Right ventricle myocardium inferior (tissue), 1 donor: ENCODE measurements at regions not wholly inside any gene's neighbourhood (a gene's known extent, or its start where the extent isn't known, plus 50 kb on each side); places are given as distances from the start of the nearest gene placed in this dataset.
"Not testable (repeated sequence)": the region's sequence is repeated elsewhere in the genome, so short reads cannot be mapped to it uniquely, and the experiment has no call there.

Experiments
- ATAC-seq: fragments of 200-7000 bp; cut with Tn5 transposase; one replicate; pipeline ENCODE4 v1.9.1; 2020; ENCODE audit warnings: mild to moderate bottlenecking, moderate library complexity
- DNase-seq: peaks from one replicate; pipeline ENCODE4 v3.0.0; 2021; ENCODE audit errors: missing footprints
- intact Hi-C: fragments of 100-400 bp; cut with DNase I; formaldehyde crosslinking; loops from one replicate; pipeline ENCODE4 v1.11.0; 2022
- donor health status: DM: no; HTN: yes; CAD: no; lungs with severe emphysema.

DNA sequence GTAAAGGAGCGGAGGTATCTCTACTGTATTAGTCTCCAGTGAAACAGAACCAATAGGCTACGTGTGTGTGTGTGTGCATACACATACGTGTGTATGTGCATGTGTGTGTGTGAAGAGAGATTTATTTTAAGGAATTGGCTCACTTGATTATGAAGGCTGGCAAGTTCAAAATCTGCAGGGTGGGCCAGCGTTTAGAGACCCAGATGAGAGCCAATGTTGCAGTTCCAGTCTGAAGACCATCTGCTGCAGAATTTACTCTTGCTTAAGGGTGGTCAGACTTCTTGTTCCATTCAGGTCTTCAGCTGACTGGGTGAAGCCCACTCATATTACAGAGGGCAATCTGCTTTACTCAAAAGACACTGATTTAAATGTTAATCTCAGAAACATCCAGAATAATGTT is 119.2 kb downstream of the FGF18 start:
- ATAC-seq = no peak
- no peak for DNase-seq
- intact Hi-C loops = no loop called here

DNA sequence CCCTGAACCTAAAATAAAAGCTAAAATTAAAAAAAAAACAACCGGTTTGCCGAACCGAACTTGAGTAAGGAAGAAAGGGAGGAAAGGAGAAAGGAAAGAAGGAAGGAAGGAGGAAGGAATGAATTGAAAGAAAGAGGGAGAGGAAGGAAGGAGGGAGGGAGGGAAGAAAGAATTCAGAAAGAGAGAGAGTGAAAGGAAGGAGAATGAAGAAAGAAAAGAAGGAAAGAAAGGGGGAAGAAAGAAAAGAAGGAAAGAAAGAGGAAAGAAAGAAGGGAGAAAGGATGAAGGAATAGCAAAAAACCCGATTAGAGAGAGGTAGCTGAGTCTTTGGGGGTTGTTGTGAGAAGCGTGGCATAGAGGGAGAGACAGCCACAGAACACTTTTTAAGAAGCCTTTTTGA is 121.4 kb downstream of the FGF18 start:
- DNase-seq (no peak), ATAC-seq (no peak)
- intact Hi-C loops = no loop called here

DNA sequence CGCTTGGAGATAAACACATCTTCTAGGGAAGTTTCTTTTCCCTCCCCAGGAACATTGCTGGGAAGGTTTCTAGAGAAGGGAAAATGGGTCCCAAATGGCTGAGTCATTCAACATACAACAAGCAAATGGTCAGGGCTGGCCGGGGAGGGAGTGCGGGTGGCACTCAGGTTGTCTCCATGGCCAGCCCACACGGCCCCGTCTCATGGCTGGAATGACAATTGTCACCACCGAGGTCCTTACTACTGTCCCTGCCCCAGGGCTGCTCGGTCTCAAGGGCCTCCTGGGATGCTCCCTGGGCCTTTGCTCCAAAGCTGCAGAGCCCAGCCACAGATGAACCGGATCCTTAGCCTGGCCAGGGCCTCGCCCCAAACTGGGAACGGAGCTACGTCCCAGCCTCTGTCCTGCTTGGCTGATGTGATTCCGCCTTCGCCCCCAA is 121.9 kb downstream of the FGF18 start:
- no peak for DNase-seq
- intact Hi-C loops = no loop called here

DNA sequence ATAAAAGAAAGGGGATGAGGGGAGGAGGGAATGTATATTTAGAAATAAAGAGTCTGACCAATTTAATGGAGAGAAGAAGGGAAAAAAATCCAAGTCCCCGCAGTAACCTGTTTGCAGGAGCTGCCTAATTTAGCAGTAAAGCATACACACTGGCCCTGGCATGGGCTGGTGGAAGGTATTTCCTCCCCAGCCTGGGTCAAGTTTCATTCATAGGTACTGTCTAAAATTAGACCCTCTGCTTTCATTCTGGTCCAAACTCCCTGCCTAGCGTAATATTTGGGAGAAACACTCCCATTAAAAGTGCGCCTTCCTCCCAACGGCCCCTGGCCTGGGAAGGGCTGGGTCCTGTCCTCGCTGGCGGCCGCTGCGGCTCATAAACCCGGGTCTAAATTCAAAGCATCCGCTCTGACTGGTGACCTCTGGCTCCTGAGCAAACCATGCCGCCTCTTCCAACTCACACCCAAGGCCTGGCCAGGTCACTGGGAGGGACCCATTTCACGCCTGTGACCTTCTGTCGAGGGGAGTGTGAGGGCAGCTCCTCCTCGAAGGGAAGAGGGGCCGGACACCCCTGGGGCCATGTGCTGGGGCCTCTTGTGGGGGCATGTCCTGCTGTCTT is 123.2 kb downstream of the FGF18 start:
- intact Hi-C loops = no loop called here
- ATAC-seq (peak; percentile 51), DNase-seq (peak; percentile 45)

More for the DNA sequence above, 121.9 kb downstream of the FGF18 start:
- peak; percentile 38 for ATAC-seq

DNA sequence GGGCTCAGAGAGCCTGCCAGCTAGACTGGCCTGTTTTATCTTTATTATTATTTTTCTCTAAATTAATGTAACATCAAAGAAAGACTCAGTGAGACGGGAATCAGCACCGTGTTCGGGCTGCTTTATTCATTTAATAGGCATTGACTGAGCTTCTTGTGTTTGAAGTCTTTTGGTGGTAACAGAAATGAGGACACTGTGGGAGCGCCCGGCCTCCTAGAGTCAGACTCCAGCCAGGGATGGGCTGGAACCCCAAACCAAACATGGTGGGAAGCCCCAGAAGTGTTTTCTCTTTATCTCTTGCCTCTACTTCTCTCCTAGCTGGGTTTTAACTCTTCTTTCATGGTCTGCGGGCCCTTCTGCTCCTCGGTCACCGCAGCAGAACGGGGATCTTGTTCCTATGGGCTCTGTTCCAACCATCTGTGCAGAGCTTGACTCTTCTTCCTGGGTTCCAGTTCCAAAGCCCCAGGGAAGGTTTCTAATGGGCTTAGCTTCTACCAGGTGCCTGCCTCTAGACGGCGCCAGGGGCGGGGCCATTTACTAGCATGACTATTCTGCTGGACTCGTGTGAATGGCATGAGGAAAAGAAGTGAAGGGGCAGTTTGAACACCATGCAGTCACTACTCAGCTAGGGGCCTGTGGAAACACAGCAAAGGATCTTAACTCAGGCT is 123.8 kb downstream of the FGF18 start:
- intact Hi-C loops = no loop called here
- peak; percentile 45 for DNase-seq
- ATAC-seq = no peak

DNA sequence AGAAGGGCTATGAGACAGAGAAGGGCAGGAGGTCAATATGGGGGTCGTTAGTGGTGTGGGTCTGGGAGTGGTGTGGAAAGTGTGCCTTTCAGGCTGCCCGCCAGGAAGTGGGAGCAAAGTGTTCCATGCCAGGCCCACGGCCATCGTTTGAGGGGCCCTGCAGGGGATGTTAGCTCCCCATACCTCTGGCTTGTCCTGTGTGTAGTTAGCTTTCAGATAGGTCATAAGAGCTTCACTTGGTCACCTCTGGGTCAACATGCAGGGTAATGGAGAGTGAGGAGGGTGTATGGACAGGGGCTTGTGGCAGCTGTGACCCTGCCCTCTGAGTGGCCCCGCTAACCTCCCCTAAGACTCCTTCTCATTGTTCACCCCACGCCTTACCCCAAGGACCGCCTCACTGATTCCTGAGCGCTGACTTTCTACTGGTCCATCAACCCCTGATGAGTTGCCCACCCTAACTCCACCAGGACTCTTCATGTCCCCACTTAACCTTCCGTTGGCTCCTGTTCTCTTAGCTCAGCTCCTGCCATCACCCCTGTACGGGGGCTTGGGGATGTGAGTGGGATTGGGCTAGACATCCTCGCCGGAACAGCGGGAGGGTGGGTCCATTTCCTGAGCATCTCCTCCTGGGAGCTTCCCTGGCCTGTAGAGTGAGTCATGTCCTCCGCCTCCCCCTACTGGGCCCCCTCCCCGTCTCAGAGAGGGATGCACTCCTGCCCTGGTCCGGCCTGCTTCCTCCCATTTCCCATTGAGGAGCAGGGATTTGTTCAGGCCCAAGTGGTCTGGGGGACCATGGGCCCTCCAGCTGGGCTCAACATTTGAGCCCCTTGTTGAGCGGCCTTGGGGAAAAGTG is 125.7 kb downstream of the FGF18 start:
- DNase-seq (no peak), ATAC-seq (no peak)
- intact Hi-C loops = no loop called here

DNA sequence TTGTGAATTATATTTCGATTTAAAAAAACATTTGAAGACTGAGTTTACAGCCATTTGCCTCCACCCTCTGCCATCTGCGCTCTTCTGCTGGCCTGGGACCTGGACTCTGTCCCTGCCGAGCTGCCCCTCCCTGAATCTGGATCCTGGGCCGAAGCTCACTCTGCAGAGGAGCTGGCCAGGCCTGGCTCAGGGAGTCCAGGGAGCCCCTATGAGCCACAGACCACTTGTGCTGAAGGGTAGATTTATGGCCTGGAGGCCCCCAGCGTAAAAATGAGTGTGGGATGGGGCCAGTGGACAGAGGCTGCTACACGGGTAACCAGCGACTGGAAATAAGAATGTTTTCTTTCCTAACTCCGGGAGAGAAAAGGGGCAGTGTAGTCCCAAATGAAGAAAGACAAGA is 129.8 kb downstream of the FGF18 start:
- intact Hi-C loops = no loop called here
- DNase-seq (no peak), ATAC-seq (peak; percentile 39)

DNA sequence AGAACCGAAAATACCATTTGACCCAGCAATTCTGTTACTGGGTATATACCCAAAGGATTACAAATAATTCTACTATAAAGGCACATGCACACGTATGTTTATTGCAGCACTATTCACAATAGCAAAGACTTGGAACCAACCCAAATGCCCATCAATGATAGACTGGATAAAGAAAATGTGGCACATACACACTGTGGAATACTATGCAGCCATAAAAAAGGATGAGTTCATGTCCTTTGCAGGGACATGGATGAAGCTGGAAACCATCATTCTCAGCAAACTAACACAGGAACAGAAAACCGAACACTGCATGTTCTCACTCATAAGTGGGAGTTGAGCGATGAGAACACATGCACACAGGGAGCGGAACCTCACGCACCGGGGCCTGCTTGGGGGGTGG is 134.4 kb downstream of the FGF18 start:
- ATAC-seq, DNase-seq, intact Hi-C loops: not testable (repeated sequence)

DNA sequence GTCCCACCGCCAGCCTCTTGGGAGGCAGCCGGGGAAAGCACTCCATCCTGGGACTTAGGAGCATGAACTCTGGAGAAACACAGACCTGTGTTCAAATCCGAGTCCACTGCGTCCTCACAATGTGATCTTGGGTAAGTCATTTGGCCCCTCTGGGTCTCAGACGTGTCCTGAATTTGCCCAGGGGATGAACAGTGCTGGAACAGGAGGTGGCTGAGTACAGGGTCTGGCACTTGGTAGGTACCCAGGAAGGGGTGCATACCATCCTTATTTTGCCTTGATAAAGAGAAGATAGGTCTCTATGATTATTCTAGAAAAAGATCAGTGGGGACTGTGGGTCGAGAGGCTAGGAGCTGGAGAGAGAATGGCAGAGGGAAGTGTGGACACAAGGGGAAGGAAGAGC is 135.7 kb downstream of the FGF18 start:
- no peak for ATAC-seq
- intact Hi-C loops = no loop called here
- DNase-seq = no peak

DNA sequence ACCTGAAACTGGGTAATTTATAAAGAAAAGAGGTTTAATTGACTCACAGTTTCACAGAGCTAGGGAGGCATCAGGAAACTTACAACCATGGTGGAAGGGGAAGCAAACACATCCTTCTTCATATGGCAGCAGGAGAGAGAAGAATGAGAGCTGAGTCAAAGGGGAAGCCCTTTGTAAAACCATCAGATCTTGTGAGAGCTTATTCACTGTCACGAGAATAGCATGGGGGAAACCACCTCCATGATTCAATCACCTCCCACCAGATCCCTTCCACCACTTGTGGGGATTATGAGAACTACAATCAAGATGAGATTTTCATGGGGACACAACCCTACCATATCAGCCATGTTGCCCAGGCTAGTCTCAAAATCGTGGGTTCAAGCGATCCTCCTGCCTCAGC is 143.4 kb downstream of the FGF18 start:
- DNase-seq = no peak
- ATAC-seq = no peak
- intact Hi-C loops = no loop called here

DNA sequence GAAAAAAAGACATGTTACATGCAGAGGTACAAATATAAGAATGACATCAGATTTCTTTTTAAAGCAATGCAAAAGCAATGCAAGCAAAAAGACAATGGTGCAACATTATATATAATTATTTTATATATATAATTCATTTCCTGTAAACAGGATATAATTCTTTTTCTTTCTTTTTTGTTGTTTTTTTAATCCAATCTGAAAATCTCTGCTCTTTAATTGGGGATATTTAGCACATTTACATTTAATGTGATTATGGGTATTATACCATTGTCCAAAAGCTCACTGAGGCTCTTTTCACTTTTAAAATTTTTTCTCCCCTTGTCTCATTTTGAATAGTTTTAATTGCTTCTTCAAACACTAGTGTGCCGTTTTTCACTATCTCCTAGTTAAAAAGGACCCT is 148.9 kb downstream of the FGF18 start:
- ATAC-seq (no peak), DNase-seq (no peak)
- intact Hi-C loops = no loop called here

DNA sequence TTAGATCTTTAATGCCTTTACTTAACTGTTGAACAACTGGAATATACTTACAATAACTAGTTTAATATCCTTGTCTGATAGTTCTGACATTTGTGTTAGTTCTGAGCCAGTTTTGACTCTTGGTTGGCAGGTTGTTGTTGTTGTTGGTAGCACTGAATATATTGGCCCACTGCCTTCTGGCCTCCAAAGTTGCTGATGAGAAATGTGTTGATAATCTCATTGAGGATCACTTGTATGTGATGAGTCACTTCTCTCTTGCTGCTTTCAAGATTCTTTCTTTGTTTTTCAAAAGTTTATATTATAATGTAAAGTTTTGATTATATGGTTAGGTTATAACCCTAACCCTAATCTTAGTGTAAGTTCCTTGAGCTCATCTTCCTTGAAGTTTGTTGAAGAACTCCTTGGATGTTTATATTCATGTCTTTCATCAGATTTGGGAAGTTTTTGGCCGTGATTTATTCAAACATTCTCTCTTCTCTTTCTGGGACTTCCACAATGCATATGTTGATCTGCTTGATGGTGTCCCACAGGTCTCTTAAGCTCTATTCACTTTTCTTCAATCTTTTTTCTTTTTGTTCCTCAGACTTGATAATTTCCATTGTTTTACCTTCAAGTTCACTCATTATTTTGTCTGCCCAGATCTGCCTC is 149.7 kb downstream of the FGF18 start:
- no peak for ATAC-seq
- no peak for DNase-seq
- intact Hi-C loops = no loop called here

DNA sequence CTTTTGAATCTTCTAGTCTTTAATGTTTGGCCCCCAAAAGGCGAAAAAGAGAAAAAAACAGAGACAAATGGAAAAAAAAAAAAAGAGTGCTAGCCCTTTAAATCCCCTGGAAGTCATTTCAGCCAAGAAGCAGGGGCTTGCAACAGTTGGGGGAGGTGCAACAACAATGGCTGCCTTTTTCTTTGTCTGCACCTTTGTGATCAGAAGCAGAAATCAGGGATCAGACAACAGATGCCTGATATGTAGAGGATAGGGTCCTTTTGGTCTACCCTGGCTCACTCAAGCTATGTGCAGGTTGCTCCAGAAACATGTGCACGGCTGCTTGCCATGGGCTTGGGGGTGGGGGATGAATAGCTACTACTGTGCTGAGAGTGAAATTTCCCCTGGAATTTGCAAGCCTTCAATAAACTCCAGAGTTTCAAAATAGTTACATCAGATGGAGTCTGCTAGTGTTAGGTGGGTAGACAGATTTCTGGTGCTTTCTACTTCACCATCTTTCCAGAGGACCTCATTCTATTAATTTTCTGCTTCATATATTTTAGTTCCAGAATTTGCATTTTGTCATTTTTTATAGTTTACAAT is 150.9 kb downstream of the FGF18 start:
- no peak for DNase-seq
- intact Hi-C loops = no loop called here
- ATAC-seq = no peak

DNA sequence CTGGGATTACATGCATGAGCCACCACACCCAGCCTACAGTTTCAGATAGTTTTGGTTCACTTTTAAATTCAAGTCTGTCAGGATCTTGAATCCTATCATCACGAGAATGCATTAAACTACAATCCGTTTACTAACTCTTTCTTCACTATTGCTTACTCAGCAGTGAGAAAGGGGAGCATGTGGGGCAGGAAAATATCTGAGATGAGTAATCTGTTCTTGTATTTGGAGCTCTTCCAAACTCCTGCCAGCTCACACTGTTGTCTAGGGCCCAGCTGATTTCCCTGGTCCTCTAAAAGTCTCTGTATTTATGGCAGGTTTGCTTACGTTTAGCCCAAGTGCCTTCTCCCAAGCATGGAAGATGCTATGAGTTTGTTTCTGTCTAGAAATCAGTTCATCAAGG is 152.2 kb downstream of the FGF18 start:
- intact Hi-C loops = no loop called here
- ATAC-seq = no peak

DNA sequence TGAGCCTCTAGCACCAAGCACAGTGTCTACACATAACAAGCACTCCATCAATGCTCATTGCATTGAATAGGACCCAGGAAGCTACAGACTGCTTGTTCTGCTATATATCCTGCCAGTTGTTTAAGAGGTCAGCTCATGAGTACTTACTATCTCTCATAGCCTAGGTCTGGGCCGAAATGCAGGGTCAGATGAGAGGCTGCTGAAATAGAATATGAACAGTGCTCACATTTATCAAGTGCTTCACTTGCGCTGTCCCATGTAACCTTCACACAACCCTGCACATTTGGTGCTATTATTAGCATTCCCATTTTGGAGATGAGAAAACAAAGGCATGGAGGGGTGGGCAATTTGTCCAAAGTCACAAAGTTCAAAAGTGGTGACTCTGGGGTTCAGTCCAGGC is 153.6 kb downstream of the FGF18 start:
- intact Hi-C loops = no loop called here
- DNase-seq (no peak), ATAC-seq (peak; percentile 77)

More for the DNA sequence above, 152.2 kb downstream of the FGF18 start:
- no peak for DNase-seq

DNA sequence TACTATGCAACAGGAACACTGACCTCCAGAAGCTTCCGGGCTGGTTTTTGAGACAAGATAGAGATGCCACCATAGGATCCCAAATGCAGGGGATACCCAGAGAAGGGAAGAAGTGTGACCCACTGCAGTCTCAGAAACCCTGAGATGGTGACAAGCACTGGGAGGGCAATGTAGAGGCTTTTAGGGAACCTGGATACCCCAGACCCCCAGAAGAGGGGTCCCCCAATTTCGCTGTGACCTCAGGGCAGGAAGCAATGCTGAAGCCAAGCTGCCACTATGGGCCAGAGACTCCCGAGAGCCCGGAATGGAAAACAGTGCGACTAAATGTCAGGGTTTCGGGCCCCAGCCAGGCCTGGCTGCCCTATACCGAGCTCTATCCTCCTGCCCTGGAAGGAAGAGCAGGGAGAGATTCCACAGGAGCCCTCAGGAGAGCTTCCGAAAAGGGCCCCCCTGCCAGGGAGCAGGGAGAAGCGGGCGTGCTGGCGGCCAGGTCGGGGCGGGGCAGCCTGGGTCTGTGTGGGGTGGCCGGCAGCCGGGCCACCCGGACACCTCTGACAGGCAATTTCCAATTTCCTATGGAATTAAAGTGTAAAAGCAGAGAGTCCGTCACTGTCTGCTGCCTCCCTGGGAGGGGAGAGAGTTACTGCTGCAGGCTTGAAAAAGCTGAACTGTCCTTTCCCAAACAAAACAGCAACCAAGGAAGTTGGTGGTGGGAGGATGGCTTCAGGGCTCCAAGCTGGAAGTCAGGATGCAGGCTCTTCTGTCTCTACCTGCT is 154.2 kb downstream of the FGF18 start:
- intact Hi-C loops = no loop called here
- no peak for ATAC-seq
- no peak for DNase-seq

DNA sequence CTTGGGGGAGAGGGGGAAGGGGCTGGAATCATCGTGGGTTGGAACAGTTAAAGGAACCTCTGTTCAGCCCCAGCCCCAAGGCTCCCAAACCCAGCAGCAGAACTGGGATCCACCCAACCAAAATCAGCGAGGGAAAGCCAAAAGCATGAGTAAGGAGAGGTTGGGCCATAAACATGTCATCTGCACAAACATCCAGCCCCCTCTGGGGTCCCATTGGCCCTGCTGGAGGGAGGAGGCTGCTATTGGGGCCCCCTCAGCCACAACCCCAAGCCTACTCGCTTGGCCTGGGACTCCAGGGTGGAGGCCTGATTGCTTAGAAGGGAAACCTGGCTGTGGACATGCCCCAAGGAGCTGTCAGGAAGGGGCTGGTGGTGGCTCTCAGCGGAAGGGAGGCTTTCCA is 154.9 kb downstream of the FGF18 start:
- intact Hi-C loops = no loop called here
- no peak for DNase-seq

DNA sequence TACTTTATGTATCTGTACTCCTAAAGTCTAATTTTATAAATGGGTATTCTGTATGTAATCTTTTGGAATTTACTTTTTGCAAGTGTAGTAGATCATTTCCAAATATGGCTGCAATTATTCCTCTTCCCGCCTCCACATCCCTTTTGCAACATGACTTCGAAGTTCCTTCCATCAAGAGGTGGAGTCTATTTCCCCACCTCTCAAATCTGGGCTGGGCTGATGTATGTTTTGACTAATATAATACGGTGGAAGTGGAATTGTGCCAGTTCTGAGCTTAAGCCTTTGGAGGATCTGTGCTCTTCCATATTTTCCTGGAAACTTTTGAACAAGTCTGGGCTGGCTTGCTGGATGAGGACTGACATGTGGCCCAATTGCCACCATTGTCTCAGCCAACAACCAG is 155.9 kb downstream of the FGF18 start:
- intact Hi-C loops = no loop called here
- ATAC-seq = no peak
- no peak for DNase-seq

More for the DNA sequence above, 154.9 kb downstream of the FGF18 start:
- peak; percentile 61 for ATAC-seq
